ENCODE measurements at regions not wholly inside any gene's neighbourhood (a gene's known extent, or its start where the extent isn't known, plus 50 kb on each side); places are given as distances from the start of the nearest gene placed in this dataset.

- Histone ChIP-seq H3K9ac (ENCODE audit: insufficient read depth in 1 of 2, low read length in 2 of 2) (no peak overlapping the region), H3K4me1 (ENCODE audit: control insufficient read depth in 5 of 5, insufficient read depth in 5 of 5, low read length in 5 of 5) (peaks cover 0 to 40% (median 0%) of the 10 kb centered on the region in 5 donors), H3K27ac (ENCODE audit: low read depth in 1 of 2, low read length in 1 of 2) (no peak overlapping the region), H3K36me3 (ENCODE audit: control insufficient read depth in 4 of 4, insufficient read depth in 4 of 4, low read length in 4 of 4) (no peaks in the 10 kb centered on the region), H3K9me3 (ENCODE audit: control insufficient read depth in 4 of 4, insufficient read depth in 3 of 4, low read length in 3 of 4) (peaks cover 0 to 2% (median 0%) of the 10 kb centered on the region in 4 donors), H3K4me3 (no peak overlapping the region), H3K27me3 (ENCODE audit: control insufficient read depth in 3 of 3, insufficient read depth in 3 of 3, low read length in 2 of 3) (no peaks in the 10 kb centered on the region)
- TF ChIP-seq, protein P1, sequence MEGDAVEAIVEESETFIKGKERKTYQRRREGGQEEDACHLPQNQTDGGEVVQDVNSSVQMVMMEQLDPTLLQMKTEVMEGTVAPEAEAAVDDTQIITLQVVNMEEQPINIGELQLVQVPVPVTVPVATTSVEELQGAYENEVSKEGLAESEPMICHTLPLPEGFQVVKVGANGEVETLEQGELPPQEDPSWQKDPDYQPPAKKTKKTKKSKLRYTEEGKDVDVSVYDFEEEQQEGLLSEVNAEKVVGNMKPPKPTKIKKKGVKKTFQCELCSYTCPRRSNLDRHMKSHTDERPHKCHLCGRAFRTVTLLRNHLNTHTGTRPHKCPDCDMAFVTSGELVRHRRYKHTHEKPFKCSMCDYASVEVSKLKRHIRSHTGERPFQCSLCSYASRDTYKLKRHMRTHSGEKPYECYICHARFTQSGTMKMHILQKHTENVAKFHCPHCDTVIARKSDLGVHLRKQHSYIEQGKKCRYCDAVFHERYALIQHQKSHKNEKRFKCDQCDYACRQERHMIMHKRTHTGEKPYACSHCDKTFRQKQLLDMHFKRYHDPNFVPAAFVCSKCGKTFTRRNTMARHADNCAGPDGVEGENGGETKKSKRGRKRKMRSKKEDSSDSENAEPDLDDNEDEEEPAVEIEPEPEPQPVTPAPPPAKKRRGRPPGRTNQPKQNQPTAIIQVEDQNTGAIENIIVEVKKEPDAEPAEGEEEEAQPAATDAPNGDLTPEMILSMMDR (IDR thresholded peaks at IDR 0.05; ENCODE audit: control extremely low read depth, extremely low read depth) = no peak
- WGBS, 2 donors = 55 to 77% methylated on average over 2 of the region's 2 CpGs
- ATAC-seq (ENCODE audit: insufficient read depth, low FRiP score) (no peak), DNase-seq (peak; percentile 77 to 96 (median 93))
Measured at GRCh38 chr2:67516899-67517530, 119.9 kb downstream of the ETAA1 start.

GRCh38 chr2:67522148-67522547 lies 125.0 kb downstream of the ETAA1 start:
- no peaks in the 10 kb centered on the region for H3K36me3 ChIP-seq (ENCODE audit: control insufficient read depth in 4 of 4, insufficient read depth in 4 of 4, low read length in 4 of 4)
- DNase-seq = peak in 2 of 3 donors; percentile 42 to 63
- TF ChIP-seq, protein P1 (IDR thresholded peaks at IDR 0.05; ENCODE audit: control extremely low read depth, extremely low read depth) = no peak
- H3K27ac ChIP-seq (ENCODE audit: low read depth in 1 of 2, low read length in 1 of 2) = no peak overlapping the region
- H3K9me3 ChIP-seq (ENCODE audit: control insufficient read depth in 4 of 4, insufficient read depth in 3 of 4, low read length in 3 of 4) = peaks cover 0 to 2% (median 0%) of the 10 kb centered on the region in 4 donors
- peaks cover 0 to 38% (median 2%) of the 10 kb centered on the region in 5 donors for H3K4me1 ChIP-seq (ENCODE audit: control insufficient read depth in 5 of 5, insufficient read depth in 5 of 5, low read length in 5 of 5)
- ATAC-seq (ENCODE audit: insufficient read depth, low FRiP score) = no peak
- no peak overlapping the region for H3K9ac ChIP-seq (ENCODE audit: insufficient read depth in 1 of 2, low read length in 2 of 2)
- no peak overlapping the region for H3K4me3 ChIP-seq
- WGBS, 2 donors = 82 to 100% methylated on average over 1 of the region's 1 CpG
- H3K27me3 ChIP-seq (ENCODE audit: control insufficient read depth in 3 of 3, insufficient read depth in 3 of 3, low read length in 2 of 3) = no peaks in the 10 kb centered on the region

DNA sequence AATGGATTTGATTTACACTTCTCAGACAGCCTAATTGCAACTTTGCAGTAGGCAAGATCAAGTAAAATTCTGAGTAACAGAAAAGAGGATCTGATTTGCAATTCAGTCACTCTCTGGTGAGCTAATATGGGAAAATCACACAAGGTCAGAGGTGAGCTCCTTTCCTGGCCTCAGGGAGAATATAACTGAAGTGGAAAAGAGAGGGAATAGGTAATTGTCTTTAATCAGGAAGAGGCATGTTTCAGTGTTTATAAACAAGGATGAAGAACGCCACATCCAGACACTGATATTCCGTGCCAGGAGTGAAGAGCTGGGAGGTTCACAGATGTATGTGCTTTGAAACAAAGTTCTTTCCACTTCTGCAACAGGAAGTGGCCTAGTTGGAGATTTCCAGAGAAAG lies 127.1 kb downstream of the ETAA1 start:
- no peak overlapping the region for H3K27ac ChIP-seq (ENCODE audit: low read depth in 1 of 2, low read length in 1 of 2)
- no peaks in the 10 kb centered on the region for H3K36me3 ChIP-seq (ENCODE audit: control insufficient read depth in 4 of 4, insufficient read depth in 4 of 4, low read length in 4 of 4)
- H3K27me3 ChIP-seq (ENCODE audit: control insufficient read depth in 3 of 3, insufficient read depth in 3 of 3, low read length in 2 of 3) = no peaks in the 10 kb centered on the region
- H3K4me3 ChIP-seq = no peak overlapping the region
- H3K9me3 ChIP-seq (ENCODE audit: control insufficient read depth in 4 of 4, insufficient read depth in 3 of 4, low read length in 3 of 4) = peaks cover 0 to 2% (median 0%) of the 10 kb centered on the region in 4 donors
- no peak overlapping the region for H3K9ac ChIP-seq (ENCODE audit: insufficient read depth in 1 of 2, low read length in 2 of 2)
- ATAC-seq (ENCODE audit: insufficient read depth, low FRiP score) (no peak), DNase-seq (peak in 1 of 3 donors; percentile 40)
- WGBS, 2 donors = 59 to 70% methylated on average over 2 of the region's 2 CpGs
- H3K4me1 ChIP-seq (ENCODE audit: control insufficient read depth in 5 of 5, insufficient read depth in 5 of 5, low read length in 5 of 5) = peaks cover 0 to 26% (median 2%) of the 10 kb centered on the region in 5 donors
- TF ChIP-seq, protein P1 (IDR thresholded peaks at IDR 0.05; ENCODE audit: control extremely low read depth, extremely low read depth) = no peak

- TF ChIP-seq, protein P1 (IDR thresholded peaks at IDR 0.05; ENCODE audit: control extremely low read depth, extremely low read depth) = no peak
- H3K27ac ChIP-seq (ENCODE audit: low read depth in 1 of 2, low read length in 1 of 2) = no peak overlapping the region
- no peaks in the 10 kb centered on the region for H3K36me3 ChIP-seq (ENCODE audit: control insufficient read depth in 4 of 4, insufficient read depth in 4 of 4, low read length in 4 of 4)
- H3K27me3 ChIP-seq (ENCODE audit: control insufficient read depth in 3 of 3, insufficient read depth in 3 of 3, low read length in 2 of 3) = no peaks in the 10 kb centered on the region
- no peak overlapping the region for H3K4me3 ChIP-seq
- DNase-seq (no peak), ATAC-seq (ENCODE audit: insufficient read depth, low FRiP score) (no peak)
- H3K4me1 ChIP-seq (ENCODE audit: control insufficient read depth in 5 of 5, insufficient read depth in 5 of 5, low read length in 5 of 5) = peaks cover 0 to 26% (median 2%) of the 10 kb centered on the region in 5 donors
- H3K9me3 ChIP-seq (ENCODE audit: control insufficient read depth in 4 of 4, insufficient read depth in 3 of 4, low read length in 3 of 4) = peaks cover 0 to 2% (median 0%) of the 10 kb centered on the region in 4 donors
- no peak overlapping the region for H3K9ac ChIP-seq (ENCODE audit: insufficient read depth in 1 of 2, low read length in 2 of 2)
Measured at GRCh38 chr2:67524777-67525176, 127.6 kb downstream of the ETAA1 start.
